Natural killer cell (primary cell): ENCODE measurements at regions not wholly inside any gene's neighbourhood (a gene's known extent, or its start where the extent isn't known, plus 50 kb on each side); places are given as distances from the start of the nearest gene placed in this dataset.
A peak's percentile ranks its signal among the peaks of the same experiment; 100 is the strongest.

Experiments
- ATAC-seq, 3 donors: fragments of 150-1000 bp in 2 of 3; fragments of 200-7000 bp in 1 of 3; cut with Tn5 transposase; 1 replicate in 1 of 3; 2 replicates in 2 of 3; pipeline ENCODE4 v1.10.0; 2021; ENCODE audit warnings: mild to moderate bottlenecking in 2 of 3, moderate library complexity in 2 of 3
- DNase-seq, 2 donors: peaks; one replicate each; pipeline versions ENCODE4 v3.0.0 to v3.0.0-alpha.2; 2013 to 2021; ENCODE audit warnings: mixed read lengths in 1 of 2
- H3K27ac ChIP-seq: one replicate; pipeline ENCODE4 v1.5.1; 2013; ENCODE audit warnings: mild to moderate bottlenecking, low read length
- H3K27me3 ChIP-seq: one replicate; pipeline ENCODE4 v1.6.1; 2013; ENCODE audit warnings: low read length; ENCODE audit not compliant: control insufficient read depth, insufficient read depth
- H3K36me3 ChIP-seq: one replicate; pipeline ENCODE4 v1.6.1; 2013; ENCODE audit warnings: low read length; ENCODE audit not compliant: control insufficient read depth, insufficient read depth
- H3K4me1 ChIP-seq: one replicate; pipeline ENCODE4 v1.6.1; 2013; ENCODE audit warnings: low read length; ENCODE audit not compliant: control insufficient read depth, insufficient read depth
- H3K4me3 ChIP-seq: one replicate; pipeline ENCODE4 v1.5.1; 2013; ENCODE audit warnings: low read length
- H3K9me3 ChIP-seq: one replicate; pipeline ENCODE4 v1.6.1; 2013; ENCODE audit warnings: low read length; ENCODE audit not compliant: control insufficient read depth, insufficient read depth
- H3K27ac Mint-ChIP-seq, 2 donors: one replicate each; pipeline ENCODE4 v1.8.0; 2022; ENCODE audit warnings: mild to moderate bottlenecking in 2 of 2, mixed read lengths in 2 of 2, moderate library complexity in 1 of 2
- H3K27me3 Mint-ChIP-seq, 2 donors: one replicate each; pipeline ENCODE4 v1.8.0; 2022; ENCODE audit warnings: low read depth in 2 of 2, mixed read lengths in 2 of 2
- H3K36me3 Mint-ChIP-seq: one replicate; pipeline ENCODE4 v1.8.0; 2022; ENCODE audit warnings: mixed read lengths
- H3K4me1 Mint-ChIP-seq, 2 donors: one replicate each; pipeline ENCODE4 v1.8.0; 2022; ENCODE audit warnings: mixed read lengths in 2 of 2
- H3K4me3 Mint-ChIP-seq: one replicate; pipeline ENCODE4 v1.8.0; 2022; ENCODE audit warnings: mild to moderate bottlenecking, moderate library complexity, mixed read lengths
- H3K9me3 Mint-ChIP-seq, 2 donors: one replicate each; pipeline ENCODE4 v1.8.0; 2022; ENCODE audit warnings: mixed read lengths in 2 of 2
- WGBS: methylation state at CpG from one replicate; pipeline ENCODE4 v1.1.7; 2013; ENCODE audit warnings: missing lambda C conversion rate; ENCODE audit not compliant: insufficient coverage; 5-methylcytosine and 5-hydroxymethylcytosine counted together
- intact Hi-C: fragments of 100-400 bp; cut with micrococcal nuclease; formaldehyde crosslinking; loops from one replicate; pipeline ENCODE4 v1.14.2; 2022
- TF ChIP-seq, protein P1 (sequence below): fragments of 200-600 bp; IDR thresholded peaks from one replicate; pipeline ENCODE4 v1.8.0; 2022; ENCODE audit warnings: antibody characterized with exemption

DNA sequence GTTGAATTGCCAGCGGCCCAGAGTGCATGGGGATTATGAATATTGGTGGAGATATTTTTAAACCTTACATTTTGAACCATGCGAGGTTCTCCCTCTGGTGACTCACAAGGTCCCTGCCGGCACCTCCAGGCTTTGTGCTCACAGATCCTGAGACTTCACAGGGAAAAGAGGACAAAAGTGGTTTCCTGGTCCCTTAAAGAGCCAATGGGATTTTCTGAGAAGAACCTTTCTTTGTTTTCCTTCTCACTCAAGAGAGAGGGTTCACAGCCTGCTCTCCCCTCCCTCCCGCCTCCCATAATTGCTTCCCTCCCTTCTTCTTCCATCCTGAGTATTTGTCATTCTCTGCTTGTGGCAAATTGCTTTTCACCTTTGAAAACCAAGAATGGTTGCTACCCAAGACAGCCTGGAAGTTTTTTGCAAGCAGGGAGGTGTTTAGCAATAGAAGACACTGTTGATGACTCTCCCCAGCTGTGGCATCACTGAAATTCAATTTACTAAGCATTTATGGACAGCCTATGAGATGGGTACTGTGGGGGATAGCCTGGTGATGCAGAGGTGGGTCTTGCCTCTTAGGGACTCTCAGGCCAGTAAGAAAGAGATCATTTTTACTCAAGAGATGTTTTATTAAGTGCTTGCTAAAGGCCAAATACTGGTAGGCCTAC is 76.6 kb downstream of the CPN2 start:
- no peaks in the 10 kb centered on the region for H3K9me3 ChIP-seq
- H3K9me3 Mint-ChIP-seq = no peaks in the 10 kb centered on the region
- intact Hi-C loops = no loop called here
- TF ChIP-seq, protein P1, sequence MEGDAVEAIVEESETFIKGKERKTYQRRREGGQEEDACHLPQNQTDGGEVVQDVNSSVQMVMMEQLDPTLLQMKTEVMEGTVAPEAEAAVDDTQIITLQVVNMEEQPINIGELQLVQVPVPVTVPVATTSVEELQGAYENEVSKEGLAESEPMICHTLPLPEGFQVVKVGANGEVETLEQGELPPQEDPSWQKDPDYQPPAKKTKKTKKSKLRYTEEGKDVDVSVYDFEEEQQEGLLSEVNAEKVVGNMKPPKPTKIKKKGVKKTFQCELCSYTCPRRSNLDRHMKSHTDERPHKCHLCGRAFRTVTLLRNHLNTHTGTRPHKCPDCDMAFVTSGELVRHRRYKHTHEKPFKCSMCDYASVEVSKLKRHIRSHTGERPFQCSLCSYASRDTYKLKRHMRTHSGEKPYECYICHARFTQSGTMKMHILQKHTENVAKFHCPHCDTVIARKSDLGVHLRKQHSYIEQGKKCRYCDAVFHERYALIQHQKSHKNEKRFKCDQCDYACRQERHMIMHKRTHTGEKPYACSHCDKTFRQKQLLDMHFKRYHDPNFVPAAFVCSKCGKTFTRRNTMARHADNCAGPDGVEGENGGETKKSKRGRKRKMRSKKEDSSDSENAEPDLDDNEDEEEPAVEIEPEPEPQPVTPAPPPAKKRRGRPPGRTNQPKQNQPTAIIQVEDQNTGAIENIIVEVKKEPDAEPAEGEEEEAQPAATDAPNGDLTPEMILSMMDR = no peak
- no peak overlapping the region for H3K4me3 Mint-ChIP-seq
- no peaks in the 10 kb centered on the region for H3K27me3 ChIP-seq
- H3K27ac Mint-ChIP-seq = peak overlapping the region; percentile 67 to 78
- no peak overlapping the region for H3K4me3 ChIP-seq
- peaks cover 25 to 28% of the 10 kb centered on the region in 2 donors for H3K4me1 Mint-ChIP-seq
- H3K4me1 ChIP-seq = peaks cover 24% of the 10 kb centered on the region
- H3K27me3 Mint-ChIP-seq = no peaks in the 10 kb centered on the region
- H3K27ac ChIP-seq = no peak overlapping the region
- no peaks in the 10 kb centered on the region for H3K36me3 ChIP-seq
- 80% methylated on average over 4 of the region's 4 CpGs for WGBS
- no peak for ATAC-seq
- DNase-seq = no peak
- H3K36me3 Mint-ChIP-seq = no peaks in the 10 kb centered on the region

DNA sequence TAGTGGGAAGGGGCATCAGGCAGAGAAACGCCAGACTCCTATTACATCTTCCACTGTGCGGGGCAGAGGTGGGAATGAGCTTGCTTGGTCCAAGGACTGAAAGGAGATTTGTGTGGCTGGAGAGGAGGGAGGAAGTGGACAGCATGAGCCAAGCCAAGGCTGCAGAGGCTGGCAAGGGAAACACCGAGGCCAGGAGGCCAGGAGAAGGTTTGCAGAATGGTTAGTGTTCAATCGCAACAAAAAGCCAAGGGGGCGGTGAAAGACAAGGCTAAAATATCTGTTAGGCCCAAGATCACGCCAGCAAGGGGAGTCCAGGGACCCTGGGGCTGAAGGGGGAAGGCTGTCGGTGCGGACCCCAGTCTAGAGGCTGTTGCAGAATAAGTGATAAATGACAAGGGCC is 75.8 kb downstream of the CPN2 start:
- H3K27me3 ChIP-seq = peaks cover 3% of the 10 kb centered on the region
- peaks cover 24% of the 10 kb centered on the region for H3K4me1 ChIP-seq
- peak overlapping the region; percentile 67 to 78 for H3K27ac Mint-ChIP-seq
- no peaks in the 10 kb centered on the region for H3K36me3 Mint-ChIP-seq
- WGBS = 93% methylated on average over 7 of the region's 8 CpGs
- H3K4me1 Mint-ChIP-seq = peaks cover 25 to 28% of the 10 kb centered on the region in 2 donors
- no peak for DNase-seq
- no peak overlapping the region for H3K27ac ChIP-seq
- H3K27me3 Mint-ChIP-seq = peaks cover 0 to 4% of the 10 kb centered on the region in 2 donors
- no peaks in the 10 kb centered on the region for H3K9me3 Mint-ChIP-seq
- TF ChIP-seq, protein P1 = no peak
- H3K9me3 ChIP-seq = no peaks in the 10 kb centered on the region
- H3K36me3 ChIP-seq = no peaks in the 10 kb centered on the region
- no peak overlapping the region for H3K4me3 ChIP-seq
- intact Hi-C loops = no loop called here
- H3K4me3 Mint-ChIP-seq = peak overlapping the region; percentile 48
- no peak for ATAC-seq

DNA sequence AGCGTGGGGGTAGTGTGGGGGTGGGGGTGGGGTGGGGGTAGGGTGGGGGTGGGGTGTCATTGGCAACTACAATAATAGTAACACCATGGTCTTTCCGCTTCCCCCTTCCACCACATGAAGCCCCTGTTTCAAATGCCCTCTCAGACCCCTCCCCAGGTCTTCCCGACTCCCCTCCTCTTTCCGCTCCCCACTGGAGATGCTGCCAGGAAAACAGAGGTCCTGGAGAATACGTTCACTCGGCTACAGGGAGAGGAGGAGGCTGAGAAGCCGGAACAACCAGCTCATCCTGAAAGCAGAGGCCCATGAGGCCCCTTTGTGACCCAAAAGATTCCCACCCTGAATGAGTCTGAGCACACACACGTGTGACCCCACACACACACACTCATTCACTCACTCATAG is 75.4 kb downstream of the CPN2 start:
- no peak overlapping the region for H3K27ac ChIP-seq
- ATAC-seq = no peak
- peaks cover 20% of the 10 kb centered on the region for H3K4me1 ChIP-seq
- TF ChIP-seq, protein P1 = no peak
- H3K27me3 ChIP-seq = peaks cover 3% of the 10 kb centered on the region
- intact Hi-C loops = no loop called here
- no peak for DNase-seq
- H3K4me1 Mint-ChIP-seq = peaks cover 25 to 32% of the 10 kb centered on the region in 2 donors
- H3K4me3 ChIP-seq = no peak overlapping the region
- H3K9me3 ChIP-seq = no peaks in the 10 kb centered on the region
- peak overlapping the region; percentile 19 for H3K4me3 Mint-ChIP-seq
- peaks cover 0 to 4% of the 10 kb centered on the region in 2 donors for H3K27me3 Mint-ChIP-seq
- H3K27ac Mint-ChIP-seq = peak overlapping the region; percentile 67 to 78
- H3K36me3 ChIP-seq = no peaks in the 10 kb centered on the region
- no peaks in the 10 kb centered on the region for H3K36me3 Mint-ChIP-seq
- whole genome bisulfite sequencing = 95% methylated on average over 6 of the region's 8 CpGs
- no peaks in the 10 kb centered on the region for H3K9me3 Mint-ChIP-seq

DNA sequence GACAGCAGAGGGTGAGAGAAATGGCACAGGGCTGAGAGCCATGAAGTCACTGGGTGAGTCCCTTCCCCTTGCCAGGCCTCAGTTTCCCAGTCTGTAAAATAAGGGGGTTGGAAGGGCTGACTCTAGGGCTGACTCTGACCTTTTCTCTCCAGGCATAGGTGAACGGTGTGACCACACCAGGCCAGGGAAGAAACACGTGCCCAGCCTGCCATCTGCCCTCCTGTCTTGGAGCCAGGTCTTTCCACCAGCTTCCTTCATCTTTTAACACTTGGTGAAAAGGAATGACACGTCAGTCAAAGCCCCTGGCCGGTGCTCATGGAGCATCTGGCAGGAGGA is 74.4 kb downstream of the CPN2 start:
- Mint-ChIP-seq H3K27ac (no peak overlapping the region), H3K27me3 (peaks cover under 1 to 4% of the 10 kb centered on the region in 2 donors), H3K4me3 (no peak overlapping the region), H3K36me3 (no peaks in the 10 kb centered on the region), H3K4me1 (peaks cover 27 to 34% of the 10 kb centered on the region in 2 donors), H3K9me3 (no peaks in the 10 kb centered on the region)
- 83% methylated on average over 4 of the region's 4 CpGs for WGBS
- intact Hi-C loops = no loop called here
- Histone ChIP-seq H3K9me3 (no peaks in the 10 kb centered on the region), H3K27ac (no peak overlapping the region), H3K4me3 (no peak overlapping the region), H3K36me3 (no peaks in the 10 kb centered on the region), H3K27me3 (peaks cover 3% of the 10 kb centered on the region), H3K4me1 (peaks cover 14% of the 10 kb centered on the region)
- no peak for DNase-seq
- ATAC-seq = no peak
- TF ChIP-seq, protein P1 = no peak
